GM10266 (cell line): ENCODE measurements at regions not wholly inside any gene's neighbourhood (a gene's known extent, or its start where the extent isn't known, plus 50 kb on each side); places are given as distances from the start of the nearest gene placed in this dataset.

ENCODE experiments used
- DNase-seq: peaks from one replicate; pipeline ENCODE4 v3.0.0; 2012; ENCODE audit errors: extremely low spot score
- TF ChIP-seq, protein P1 (sequence below): IDR thresholded peaks from 2 replicates; pipeline ENCODE4 v1.5.1; 2012; ENCODE audit warnings: mild to moderate bottlenecking, low read depth; ENCODE audit not compliant: control insufficient read depth, insufficient read depth; ENCODE audit errors: missing control alignments

DNA sequence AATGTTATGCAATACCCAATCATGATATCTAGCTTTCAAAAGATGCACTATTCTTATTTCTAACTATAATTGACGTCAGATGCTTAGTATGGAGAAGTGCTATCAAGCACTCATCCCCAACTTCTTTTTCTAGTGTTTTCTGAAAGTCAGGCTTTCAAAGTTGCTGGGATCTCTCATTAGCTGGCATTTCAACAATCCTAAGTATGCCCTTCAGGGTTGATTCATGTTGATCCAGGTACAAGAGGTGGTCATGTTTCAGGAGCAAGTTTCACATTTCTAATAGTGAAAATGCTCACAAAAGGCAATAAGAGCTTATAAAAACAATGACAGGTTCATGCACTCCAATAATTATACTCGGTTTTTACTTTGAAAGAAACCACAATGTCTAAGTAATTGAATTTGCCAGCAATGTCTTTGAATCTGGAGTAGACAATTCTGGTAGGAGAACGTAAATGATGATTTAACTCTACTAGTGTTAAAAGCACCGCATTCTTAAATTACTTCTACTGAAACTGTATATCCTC lies 193.7 kb upstream of the KHDRBS2 start:
- TF ChIP-seq, protein P1, sequence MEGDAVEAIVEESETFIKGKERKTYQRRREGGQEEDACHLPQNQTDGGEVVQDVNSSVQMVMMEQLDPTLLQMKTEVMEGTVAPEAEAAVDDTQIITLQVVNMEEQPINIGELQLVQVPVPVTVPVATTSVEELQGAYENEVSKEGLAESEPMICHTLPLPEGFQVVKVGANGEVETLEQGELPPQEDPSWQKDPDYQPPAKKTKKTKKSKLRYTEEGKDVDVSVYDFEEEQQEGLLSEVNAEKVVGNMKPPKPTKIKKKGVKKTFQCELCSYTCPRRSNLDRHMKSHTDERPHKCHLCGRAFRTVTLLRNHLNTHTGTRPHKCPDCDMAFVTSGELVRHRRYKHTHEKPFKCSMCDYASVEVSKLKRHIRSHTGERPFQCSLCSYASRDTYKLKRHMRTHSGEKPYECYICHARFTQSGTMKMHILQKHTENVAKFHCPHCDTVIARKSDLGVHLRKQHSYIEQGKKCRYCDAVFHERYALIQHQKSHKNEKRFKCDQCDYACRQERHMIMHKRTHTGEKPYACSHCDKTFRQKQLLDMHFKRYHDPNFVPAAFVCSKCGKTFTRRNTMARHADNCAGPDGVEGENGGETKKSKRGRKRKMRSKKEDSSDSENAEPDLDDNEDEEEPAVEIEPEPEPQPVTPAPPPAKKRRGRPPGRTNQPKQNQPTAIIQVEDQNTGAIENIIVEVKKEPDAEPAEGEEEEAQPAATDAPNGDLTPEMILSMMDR = no peak
- no peak for DNase-seq

DNA sequence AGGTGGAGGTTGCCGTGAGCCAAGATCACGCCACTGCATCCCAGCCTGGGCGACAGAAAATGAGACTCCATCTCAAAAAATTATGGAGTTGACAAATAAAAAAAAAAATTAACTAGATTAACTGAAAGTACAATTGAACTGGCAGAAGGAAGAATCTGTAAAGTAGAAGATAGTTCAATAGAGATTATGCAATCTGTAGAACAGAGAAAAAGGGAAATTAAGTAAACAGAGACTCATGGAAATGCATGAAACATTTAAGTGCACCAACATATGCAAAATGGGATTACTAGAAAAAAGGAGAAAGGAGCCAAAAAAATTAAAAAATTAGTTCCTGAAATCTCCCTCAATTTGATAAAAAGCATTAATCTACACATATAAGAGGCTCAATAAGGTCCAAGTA lies 188.8 kb upstream of the KHDRBS2 start:
- TF ChIP-seq, protein P1 = no peak

DNA sequence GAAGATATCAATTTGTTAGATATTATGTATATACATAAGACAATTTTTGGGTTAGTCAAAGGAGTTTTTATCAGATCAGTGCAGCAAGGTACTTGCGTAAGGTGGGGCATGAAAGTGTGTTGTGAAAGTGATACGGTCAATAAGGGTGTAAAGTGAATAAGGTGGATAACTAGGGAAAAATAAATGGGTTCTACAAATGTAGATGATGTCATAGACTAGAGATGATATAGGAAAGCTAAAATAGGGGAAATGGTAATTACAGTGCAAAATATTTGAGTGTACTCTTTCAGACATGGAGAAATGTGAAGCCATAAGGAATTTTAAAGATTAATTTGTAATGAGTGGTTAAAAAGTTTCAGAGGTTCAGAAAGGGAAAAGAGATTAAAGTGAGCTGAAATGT lies 180.6 kb upstream of the KHDRBS2 start:
- TF ChIP-seq, protein P1 = no peak
- DNase-seq = no peak

More for the DNA sequence above, 188.8 kb upstream of the KHDRBS2 start:
- DNase-seq = no peak

DNA sequence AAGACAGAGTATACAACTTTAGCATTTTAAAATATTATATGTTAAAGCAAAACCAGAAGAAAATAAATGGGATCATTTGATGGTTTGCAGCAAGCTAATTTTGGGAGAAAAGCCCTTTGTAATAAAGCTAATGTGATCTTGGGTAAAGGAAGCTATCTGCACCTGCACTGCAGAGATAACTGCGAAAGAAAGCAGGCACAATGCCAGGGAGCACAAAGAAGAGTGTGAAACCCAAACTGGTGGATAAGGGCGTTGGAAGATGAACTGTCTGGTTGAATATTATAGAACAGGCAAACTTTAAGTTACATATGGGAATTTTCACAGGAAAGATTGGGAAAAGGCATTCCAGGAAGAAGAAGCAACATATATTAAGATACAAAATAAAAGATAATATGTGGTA lies 179.2 kb upstream of the KHDRBS2 start:
- no peak for DNase-seq
- TF ChIP-seq, protein P1 = no peak

DNA sequence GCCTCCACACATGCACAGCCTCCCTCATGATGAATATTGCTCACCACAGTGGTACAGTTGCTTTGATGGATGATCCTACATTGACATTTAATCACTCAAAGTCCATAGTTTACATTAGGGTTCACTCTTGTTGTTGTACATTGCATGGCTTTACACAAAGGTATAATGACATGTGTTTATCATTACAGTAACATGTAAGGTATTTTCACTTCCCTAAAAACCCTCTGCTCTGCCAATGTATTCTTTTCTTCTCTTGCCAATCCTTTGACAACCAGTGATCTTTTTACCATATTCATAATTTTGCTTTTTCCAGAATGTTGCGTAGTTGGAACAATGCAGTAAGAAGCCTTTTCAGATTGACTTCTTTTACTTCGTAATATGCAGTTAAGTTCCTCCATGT lies 166.6 kb upstream of the KHDRBS2 start:
- no peak for DNase-seq
- TF ChIP-seq, protein P1 = no peak

DNA sequence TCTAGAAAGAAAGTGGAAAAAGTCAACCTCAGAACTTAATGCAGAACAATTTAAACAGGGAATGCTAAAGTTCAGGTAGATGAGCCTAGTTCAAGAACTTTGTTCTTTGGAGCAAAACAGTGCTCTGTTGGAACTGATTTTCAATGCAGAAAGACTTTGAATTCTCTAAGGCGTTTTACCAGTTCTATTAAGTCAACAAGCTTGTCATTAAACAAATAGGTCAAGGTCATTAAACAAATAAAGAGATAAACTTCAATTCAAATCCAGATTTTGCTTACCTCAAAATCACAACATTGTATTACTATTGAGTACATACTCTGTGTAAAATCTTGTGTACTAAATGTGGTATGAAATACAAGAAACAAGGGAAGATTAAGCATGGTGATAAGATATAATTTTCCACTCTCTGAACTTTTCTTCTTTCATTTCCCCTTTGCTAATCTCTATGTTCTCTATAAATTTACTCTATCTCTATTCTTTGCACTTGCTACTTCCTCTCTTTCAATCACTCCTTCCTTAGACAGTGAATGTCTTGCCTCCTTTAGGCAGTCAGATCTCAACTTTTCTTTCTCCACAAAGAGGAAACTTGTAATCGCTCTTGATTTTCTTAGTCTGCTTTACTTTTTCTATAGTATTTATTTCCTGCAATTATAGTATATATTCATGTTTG lies 160.8 kb upstream of the KHDRBS2 start:
- TF ChIP-seq, protein P1 = no peak

DNA sequence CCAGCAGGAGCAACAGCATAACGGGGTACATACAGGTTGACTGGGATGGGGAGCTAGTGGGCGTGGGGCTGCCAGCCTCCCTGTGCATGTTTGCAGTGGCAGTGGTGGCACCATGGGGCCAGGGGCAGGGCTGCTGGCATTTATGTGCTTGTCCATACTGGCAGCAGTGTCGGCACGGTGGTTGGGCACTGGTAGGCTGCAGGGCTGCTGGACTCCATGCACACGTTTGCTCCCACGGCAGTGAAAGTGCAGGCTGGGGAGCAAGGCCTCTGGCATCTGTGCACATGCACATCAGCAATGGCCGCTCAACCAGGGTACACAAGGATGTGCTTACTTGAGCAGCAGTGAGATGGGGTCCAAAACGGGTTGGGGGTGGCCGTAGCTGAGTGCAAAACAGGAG lies 159.5 kb upstream of the KHDRBS2 start:
- TF ChIP-seq, protein P1 = no peak
- no peak for DNase-seq

More for the DNA sequence above, 160.8 kb upstream of the KHDRBS2 start:
- DNase-seq = no peak
